ENCODE measurements at regions not wholly inside any gene's neighbourhood (a gene's known extent, or its start where the extent isn't known, plus 50 kb on each side); places are given as distances from the start of the nearest gene placed in this dataset.
A peak's percentile ranks its signal among the peaks of the same experiment; 100 is the strongest.
"Not testable (repeated sequence)": the region's sequence is repeated elsewhere in the genome, so short reads cannot be mapped to it uniquely, and the experiment has no call there.

DNA sequence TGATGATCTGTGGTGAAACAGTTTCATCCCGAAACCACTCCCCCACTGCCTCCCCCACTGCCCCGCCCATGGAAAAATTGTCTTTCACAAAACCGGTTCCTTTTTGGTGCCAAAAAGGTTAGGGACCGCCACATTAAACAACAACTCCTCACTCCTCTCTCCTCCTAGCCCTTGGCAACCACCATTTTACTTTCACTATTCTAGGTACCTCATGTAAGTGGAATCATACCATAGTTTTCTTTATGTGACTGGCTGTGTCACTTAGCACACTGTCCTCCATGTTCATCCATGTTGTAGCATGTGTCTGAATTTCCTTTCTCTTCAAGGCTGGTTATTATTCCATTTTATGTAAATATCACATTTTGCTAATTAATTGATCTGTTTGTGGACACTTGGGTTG lies 99.3 kb downstream of the UTRN start:
- Histone ChIP-seq H3K36me3 (no peaks in the 10 kb centered on the region), H3K9me3 (peaks cover 0 to 8% (median 6%) of the 10 kb centered on the region in 4 donors), H3K27ac (peak overlapping the region in 1 of 5 donors; percentile 24), H3K4me1 (peaks cover 0 to 20% (median 4%) of the 10 kb centered on the region in 4 donors), H3K27me3 (no peaks in the 10 kb centered on the region), H3K4me3 (no peak overlapping the region)
- no peak for DNase-seq
- WGBS, 5 donors, result 89 to 96% (median 94%) methylated on average over 4 of the region's 4 CpGs
- intact Hi-C loops (cut with DNase I; ENCODE audit: low total_unique reads), result no loop called here
- TF ChIP-seq EP300 (IDR thresholded peaks at IDR 0.05) (no peak), POLR2AphosphoS5 (IDR thresholded peaks at IDR 0.05) (no peak), CTCF (IDR thresholded peaks at IDR 0.05) (no peak), POLR2A (IDR thresholded peaks at IDR 0.05) (no peak)

DNA sequence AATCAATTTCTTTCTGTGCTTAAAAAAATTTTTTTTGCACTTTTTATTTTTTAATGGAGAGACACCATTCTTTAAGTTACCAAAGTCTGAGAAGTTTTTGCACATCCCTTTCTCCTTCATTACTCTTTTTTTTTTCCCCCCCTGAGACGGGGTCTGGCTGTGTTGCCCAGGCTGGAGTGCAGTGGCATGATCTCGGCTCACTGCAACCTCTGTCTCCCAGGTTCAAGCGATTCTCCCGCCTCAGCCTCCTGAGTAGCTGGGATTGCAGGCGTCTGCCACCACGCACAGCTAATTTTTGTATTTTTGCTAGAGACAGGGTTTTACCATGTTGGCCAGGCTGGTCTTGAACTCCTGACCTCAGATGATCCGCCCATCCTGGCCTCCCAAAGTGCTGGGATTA lies 104.3 kb downstream of the UTRN start:
- WGBS, 5 donors, result 96 to 98% (median 98%) methylated on average over 7 of the region's 7 CpGs
- H3K36me3 ChIP-seq; H3K27me3 ChIP-seq; intact Hi-C loops (cut with DNase I; ENCODE audit: low total_unique reads); H3K27ac ChIP-seq; DNase-seq; H3K9me3 ChIP-seq; H3K4me1 ChIP-seq; H3K4me3 ChIP-seq: not testable (repeated sequence)

DNA sequence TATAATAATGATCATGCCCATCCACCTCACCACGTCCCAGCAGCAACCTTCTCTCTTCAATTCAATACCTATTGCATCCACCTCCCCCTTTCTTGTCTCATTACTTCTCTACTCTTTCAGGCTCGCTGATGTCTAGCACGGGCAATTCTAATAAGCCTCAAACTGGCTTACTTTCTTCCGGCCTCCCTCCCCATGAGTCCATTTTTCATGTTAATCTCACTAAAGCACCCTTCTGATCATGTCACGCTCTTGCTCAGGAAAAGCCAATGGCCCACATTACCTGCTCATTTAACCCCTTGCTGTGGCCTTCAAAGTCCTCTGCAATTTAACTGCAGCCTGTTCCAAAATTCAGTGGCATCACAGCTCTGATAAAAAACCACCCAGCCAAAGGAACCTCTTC lies 105.1 kb downstream of the UTRN start:
- WGBS, 5 donors, result 91 to 95% (median 93%) methylated on average over 5 of the region's 5 CpGs
- DNase-seq, result no peak

DNA sequence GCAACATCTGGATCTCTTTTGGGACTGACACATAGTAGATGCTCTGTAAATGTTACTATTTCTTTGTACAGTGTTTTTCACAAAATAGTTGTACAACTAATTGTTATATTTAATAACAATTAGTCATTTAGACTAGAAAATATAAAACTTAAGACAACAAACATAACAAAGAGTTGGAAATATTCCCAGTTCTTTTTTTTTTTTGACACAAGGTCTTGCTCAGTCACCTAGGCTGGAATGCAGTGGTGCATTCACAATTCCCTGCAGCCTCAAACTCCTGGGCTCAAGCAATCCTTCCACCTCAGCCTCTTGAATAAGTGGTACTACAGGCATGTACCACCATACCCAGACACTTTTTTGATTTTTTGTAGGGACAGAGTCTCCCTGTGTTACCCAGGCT lies 105.8 kb downstream of the UTRN start:
- H3K27ac ChIP-seq, result no peak overlapping the region
- no peaks in the 10 kb centered on the region for H3K36me3 ChIP-seq
- H3K4me3 ChIP-seq, result no peak overlapping the region
- no peak for DNase-seq
- H3K27me3 ChIP-seq, result no peaks in the 10 kb centered on the region
- intact Hi-C loops (cut with DNase I; ENCODE audit: low total_unique reads), result no loop called here
- no peaks in the 10 kb centered on the region for H3K9me3 ChIP-seq
- H3K4me1 ChIP-seq, result peaks cover 0 to 8% (median 3%) of the 10 kb centered on the region in 4 donors
- TF ChIP-seq POLR2AphosphoS5 (IDR thresholded peaks at IDR 0.05) (no peak), POLR2A (IDR thresholded peaks at IDR 0.05) (no peak), EP300 (IDR thresholded peaks at IDR 0.05) (no peak), CTCF (IDR thresholded peaks at IDR 0.05) (no peak)

More for the DNA sequence above, 105.1 kb downstream of the UTRN start:
- H3K4me3 ChIP-seq, result no peak overlapping the region
- peaks cover 0 to 6% (median under 1%) of the 10 kb centered on the region in 4 donors for H3K4me1 ChIP-seq
- no peaks in the 10 kb centered on the region for H3K27me3 ChIP-seq
- intact Hi-C loops (cut with DNase I; ENCODE audit: low total_unique reads), result no loop called here
- no peaks in the 10 kb centered on the region for H3K36me3 ChIP-seq
- TF ChIP-seq POLR2A (IDR thresholded peaks at IDR 0.05), result no peak
- no peak for TF ChIP-seq POLR2AphosphoS5 (IDR thresholded peaks at IDR 0.05)
- TF ChIP-seq EP300 (IDR thresholded peaks at IDR 0.05), result no peak
- no peak for TF ChIP-seq CTCF (IDR thresholded peaks at IDR 0.05)
- H3K9me3 ChIP-seq, result no peaks in the 10 kb centered on the region
- H3K27ac ChIP-seq, result no peak overlapping the region

DNA sequence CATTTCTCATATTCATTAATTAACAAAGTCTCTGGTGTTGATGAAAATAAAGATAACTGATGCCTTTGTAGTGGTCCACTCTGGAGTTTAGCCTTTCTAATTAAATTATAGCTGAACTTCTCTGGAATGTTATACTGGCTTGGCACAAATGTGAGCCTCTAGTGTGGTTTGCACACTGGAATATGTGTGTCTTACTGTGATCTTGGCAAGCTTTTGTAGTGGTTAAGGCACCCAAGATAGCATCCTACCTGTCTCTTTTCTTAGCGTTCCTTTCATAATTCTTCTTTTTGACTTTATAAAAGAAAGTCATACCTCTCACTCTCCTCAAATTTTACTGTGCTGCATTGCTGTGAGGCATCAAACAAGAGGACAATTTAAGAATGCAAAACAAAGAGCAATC lies 107.4 kb downstream of the UTRN start:
- no peaks in the 10 kb centered on the region for H3K36me3 ChIP-seq
- 68 to 98% (median 78%) methylated on average over 1 of the region's 1 CpG for WGBS, 5 donors
- no peak for DNase-seq
- H3K4me3 ChIP-seq, result no peak overlapping the region
- TF ChIP-seq POLR2A (IDR thresholded peaks at IDR 0.05) (no peak), CTCF (IDR thresholded peaks at IDR 0.05) (no peak)
- intact Hi-C loops (cut with DNase I; ENCODE audit: low total_unique reads), result no loop called here
- H3K9me3 ChIP-seq, result peaks cover 0 to under 1% (median 0%) of the 10 kb centered on the region in 4 donors
- peaks cover 0 to 13% (median 0%) of the 10 kb centered on the region in 4 donors for H3K4me1 ChIP-seq
- H3K27me3 ChIP-seq, result no peaks in the 10 kb centered on the region
- H3K27ac ChIP-seq, result no peak overlapping the region
